Skeletal muscle satellite cell (primary cell): ENCODE measurements at regions not wholly inside any gene's neighbourhood (a gene's known extent, or its start where the extent isn't known, plus 50 kb on each side); places are given as distances from the start of the nearest gene placed in this dataset.

Experiments used
- H3K27me3 ChIP-seq: 2 replicates; pipeline ENCODE4 v1.7.0; 2013; ENCODE audit warnings: low read length; ENCODE audit not compliant: control insufficient read depth, insufficient read depth
- H3K36me3 ChIP-seq: 2 replicates; pipeline ENCODE4 v1.7.0; 2013; ENCODE audit warnings: mild to moderate bottlenecking, control low read depth, low read length; ENCODE audit not compliant: insufficient read depth
- H3K4me1 ChIP-seq: 2 replicates; pipeline ENCODE4 v1.7.0; 2013; ENCODE audit warnings: low read length; ENCODE audit not compliant: control insufficient read depth, insufficient read depth
- H3K4me2 ChIP-seq: 2 replicates; pipeline ENCODE4 v1.7.0; 2013; ENCODE audit warnings: mild to moderate bottlenecking, low read length
- H3K4me3 ChIP-seq: 2 replicates; pipeline ENCODE4 v1.7.0; 2013; ENCODE audit warnings: low read length
- H3K9ac ChIP-seq: 2 replicates; pipeline ENCODE4 v1.7.0; 2013; ENCODE audit warnings: mild to moderate bottlenecking, low read depth, low read length, moderate library complexity
- H3K9me3 ChIP-seq: replicated peaks from 2 replicates; pipeline ENCODE4 v1.7.0; 2013; ENCODE audit warnings: mild to moderate bottlenecking, control low read depth, low read length

GRCh38 chr13:76769271-76769791 is 116.9 kb downstream of the KCTD12 start:
- Histone ChIP-seq H3K4me1 (peaks cover 6% of the 10 kb centered on the region), H3K27me3 (no peaks in the 10 kb centered on the region), H3K9ac (no peak overlapping the region), H3K9me3 (no peaks in the 10 kb centered on the region), H3K36me3 (no peaks in the 10 kb centered on the region), H3K4me3 (no peak overlapping the region), H3K4me2 (no peak overlapping the region)

GRCh38 chr13:76768384-76768783 is 117.8 kb downstream of the KCTD12 start:
- Histone ChIP-seq H3K4me1 (peaks cover 6% of the 10 kb centered on the region), H3K9ac (no peak overlapping the region), H3K27me3 (no peaks in the 10 kb centered on the region), H3K9me3 (no peaks in the 10 kb centered on the region), H3K4me2 (no peak overlapping the region), H3K36me3 (no peaks in the 10 kb centered on the region), H3K4me3 (no peak overlapping the region)

- H3K9me3 ChIP-seq = no peaks in the 10 kb centered on the region
- H3K36me3 ChIP-seq = no peaks in the 10 kb centered on the region
- peaks cover 6% of the 10 kb centered on the region for H3K4me1 ChIP-seq
- H3K4me3 ChIP-seq = no peak overlapping the region
- H3K9ac ChIP-seq = no peak overlapping the region
- H3K27me3 ChIP-seq = no peaks in the 10 kb centered on the region
- no peak overlapping the region for H3K4me2 ChIP-seq
These were observed 121.3 kb downstream of the KCTD12 start for GRCh38 chr13:76764916-76765315.

GRCh38 chr13:76764429-76764828 is 121.8 kb downstream of the KCTD12 start:
- H3K9ac ChIP-seq = no peak overlapping the region
- H3K9me3 ChIP-seq = no peaks in the 10 kb centered on the region
- no peaks in the 10 kb centered on the region for H3K36me3 ChIP-seq
- peaks cover 6% of the 10 kb centered on the region for H3K4me1 ChIP-seq
- H3K4me2 ChIP-seq = no peak overlapping the region
- H3K27me3 ChIP-seq = no peaks in the 10 kb centered on the region
- H3K4me3 ChIP-seq = no peak overlapping the region

GRCh38 chr13:76762721-76763120 is 123.5 kb downstream of the KCTD12 start:
- Histone ChIP-seq H3K9me3 (no peaks in the 10 kb centered on the region), H3K4me2 (no peak overlapping the region), H3K9ac (no peak overlapping the region), H3K4me1 (peaks cover 6% of the 10 kb centered on the region), H3K27me3 (no peaks in the 10 kb centered on the region), H3K36me3 (no peaks in the 10 kb centered on the region), H3K4me3 (no peak overlapping the region)

GRCh38 chr13:76759877-76760276 is 126.3 kb downstream of the KCTD12 start:
- Histone ChIP-seq H3K9ac (no peak overlapping the region), H3K36me3 (no peaks in the 10 kb centered on the region), H3K4me1 (peaks cover 5% of the 10 kb centered on the region)

GRCh38 chr13:76758738-76759137 is 127.5 kb downstream of the KCTD12 start:
- H3K27me3 ChIP-seq = no peaks in the 10 kb centered on the region
- no peak overlapping the region for H3K4me2 ChIP-seq
- no peaks in the 10 kb centered on the region for H3K36me3 ChIP-seq
- no peaks in the 10 kb centered on the region for H3K4me1 ChIP-seq
- no peak overlapping the region for H3K9ac ChIP-seq
- no peaks in the 10 kb centered on the region for H3K9me3 ChIP-seq
- H3K4me3 ChIP-seq = no peak overlapping the region

More at GRCh38 chr13:76759877-76760276, 126.3 kb downstream of the KCTD12 start:
- Histone ChIP-seq H3K9me3 (no peaks in the 10 kb centered on the region), H3K4me2 (no peak overlapping the region), H3K4me3 (no peak overlapping the region), H3K27me3 (no peaks in the 10 kb centered on the region)

- Histone ChIP-seq H3K9me3 (no peaks in the 10 kb centered on the region), H3K27me3 (no peaks in the 10 kb centered on the region), H3K4me3 (no peak overlapping the region), H3K9ac (no peak overlapping the region), H3K4me1 (no peaks in the 10 kb centered on the region), H3K4me2 (no peak overlapping the region), H3K36me3 (no peaks in the 10 kb centered on the region)
These were observed 127.9 kb downstream of the KCTD12 start for GRCh38 chr13:76758257-76758656.

- Histone ChIP-seq H3K4me3 (no peak overlapping the region), H3K36me3 (no peaks in the 10 kb centered on the region), H3K27me3 (no peaks in the 10 kb centered on the region), H3K4me1 (no peaks in the 10 kb centered on the region), H3K4me2 (no peak overlapping the region), H3K9ac (no peak overlapping the region), H3K9me3 (no peaks in the 10 kb centered on the region)
These were observed 129.8 kb downstream of the KCTD12 start for GRCh38 chr13:76756451-76756850.

GRCh38 chr13:76754414-76754813 is 131.8 kb downstream of the KCTD12 start:
- Histone ChIP-seq H3K4me1 (no peaks in the 10 kb centered on the region), H3K27me3 (no peaks in the 10 kb centered on the region), H3K4me2 (no peak overlapping the region), H3K9ac (no peak overlapping the region), H3K4me3 (no peak overlapping the region), H3K36me3 (no peaks in the 10 kb centered on the region), H3K9me3 (no peaks in the 10 kb centered on the region)

- H3K4me1 ChIP-seq = no peaks in the 10 kb centered on the region
- no peak overlapping the region for H3K9ac ChIP-seq
- no peak overlapping the region for H3K4me2 ChIP-seq
- H3K36me3 ChIP-seq = no peaks in the 10 kb centered on the region
- H3K9me3 ChIP-seq = no peaks in the 10 kb centered on the region
- H3K4me3 ChIP-seq = no peak overlapping the region
- H3K27me3 ChIP-seq = no peaks in the 10 kb centered on the region
These were observed 134.9 kb downstream of the KCTD12 start for GRCh38 chr13:76751278-76751677.

GRCh38 chr13:76750126-76750525 is 136.1 kb downstream of the KCTD12 start:
- Histone ChIP-seq H3K4me2 (no peak overlapping the region), H3K9ac (no peak overlapping the region)

More at GRCh38 chr13:76750126-76750525, 136.1 kb downstream of the KCTD12 start:
- Histone ChIP-seq H3K9me3 (no peaks in the 10 kb centered on the region), H3K4me1 (no peaks in the 10 kb centered on the region), H3K4me3 (no peak overlapping the region), H3K27me3 (no peaks in the 10 kb centered on the region), H3K36me3 (no peaks in the 10 kb centered on the region)
